ENCODE measurements at regions not wholly inside any gene's neighbourhood (a gene's known extent, or its start where the extent isn't known, plus 50 kb on each side); places are given as distances from the start of the nearest gene placed in this dataset.

- no peak for DNase-seq
- intact Hi-C loops (cut with DNase I), result loop anchor here (10.0 kb wide), 1 partner anchor 48 kb away; no protein-coding TSS in a partner anchor
Measured at GRCh38 chr17:70603226-70603625, 433.9 kb downstream of the KCNJ2 start.

- DNase-seq, result no peak
- intact Hi-C loops (cut with DNase I), result loop anchor here (10.0 kb wide), 1 partner anchor 50 kb away; no protein-coding TSS in a partner anchor
Measured at GRCh38 chr17:70604854-70605253, 435.5 kb downstream of the KCNJ2 start.

- intact Hi-C loops (cut with DNase I), result loop anchor here (10.0 kb wide), 1 partner anchor 51 kb away; no protein-coding TSS in a partner anchor
- DNase-seq, result no peak
Measured at GRCh38 chr17:70606086-70606485, 436.8 kb downstream of the KCNJ2 start.

- DNase-seq, result no peak
- intact Hi-C loops (cut with DNase I), result loop anchor here (10.0 kb wide), 1 partner anchor 53 kb away; no protein-coding TSS in a partner anchor
Measured at GRCh38 chr17:70608193-70608592, 438.9 kb downstream of the KCNJ2 start.

- intact Hi-C loops (cut with DNase I), result loop anchor here (10.0 kb wide), 1 partner anchor 54 kb away; no protein-coding TSS in a partner anchor
- no peak for DNase-seq
Measured at GRCh38 chr17:70608957-70609356, 439.6 kb downstream of the KCNJ2 start.

GRCh38 chr17:70609566-70609965 is 440.2 kb downstream of the KCNJ2 start:
- DNase-seq, result peak; percentile 56 to 96 (median 88)
- intact Hi-C loops (cut with DNase I), result loop anchor here (10.0 kb wide), 1 partner anchor 55 kb away; no protein-coding TSS in a partner anchor

- intact Hi-C loops (cut with DNase I), result no loop called here
- DNase-seq, result peak in 1 of 42 donors; percentile 14
Measured at GRCh38 chr17:70610161-70610560, 440.8 kb downstream of the KCNJ2 start.

- intact Hi-C loops (cut with DNase I), result no loop called here
- DNase-seq, result no peak
Measured at GRCh38 chr17:70613681-70614080, 444.3 kb downstream of the KCNJ2 start.

GRCh38 chr17:70615831-70616230 is 446.5 kb downstream of the KCNJ2 start:
- intact Hi-C loops (cut with DNase I), result no loop called here
- no peak for DNase-seq

GRCh38 chr17:70618641-70619040 is 449.3 kb downstream of the KCNJ2 start:
- intact Hi-C loops (cut with DNase I), result no loop called here

GRCh38 chr17:70621566-70621965 is 452.2 kb downstream of the KCNJ2 start:
- peak in 28 of 42 donors; percentile 2 to 72 (median 34) for DNase-seq
- intact Hi-C loops (cut with DNase I), result loop anchor here (5.0 to 10.0 kb wide), 2 partner anchors 454 to 1017 kb away; partner anchors contain the start of gene KCNJ2

More at GRCh38 chr17:70618641-70619040, 449.3 kb downstream of the KCNJ2 start:
- no peak for DNase-seq

GRCh38 chr17:70622368-70623260 is 453.3 kb downstream of the KCNJ2 start:
- intact Hi-C loops (cut with DNase I), result loop anchor here (5.0 to 10.0 kb wide), 2 partner anchors 455 to 1018 kb away; partner anchors contain the start of gene KCNJ2
- DNase-seq, result peak; percentile 60 to 96 (median 84)

- intact Hi-C loops (cut with DNase I), result loop anchor here (5.0 to 10.0 kb wide), 2 partner anchors 457 to 1019 kb away; partner anchors contain the start of gene KCNJ2
- DNase-seq, result no peak
Measured at GRCh38 chr17:70624211-70624610, 454.9 kb downstream of the KCNJ2 start.

- intact Hi-C loops (cut with DNase I), result loop anchor here (10.0 kb wide), 1 partner anchor 1025 kb away; no protein-coding TSS in a partner anchor
- DNase-seq, result peak in 24 of 42 donors; percentile 12 to 67 (median 32)
Measured at GRCh38 chr17:70629902-70630301, 460.6 kb downstream of the KCNJ2 start.

GRCh38 chr17:70636517-70637133 is 467.3 kb downstream of the KCNJ2 start:
- intact Hi-C loops (cut with DNase I), result loop anchor here (5.0 kb wide), 1 partner anchor 1906 kb away; no protein-coding TSS in a partner anchor

GRCh38 chr17:70642059-70642458 is 472.7 kb downstream of the KCNJ2 start:
- intact Hi-C loops (cut with DNase I), result no loop called here
- DNase-seq, result no peak

More at GRCh38 chr17:70636517-70637133, 467.3 kb downstream of the KCNJ2 start:
- peak in 15 of 42 donors; percentile 16 to 81 (median 50) for DNase-seq

GRCh38 chr17:70644096-70644495 is 474.8 kb downstream of the KCNJ2 start:
- no peak for DNase-seq
- intact Hi-C loops (cut with DNase I), result no loop called here

- intact Hi-C loops (cut with DNase I), result no loop called here
- DNase-seq, result no peak
Measured at GRCh38 chr17:70646673-70647072, 477.3 kb downstream of the KCNJ2 start.

- intact Hi-C loops (cut with DNase I), result no loop called here
- no peak for DNase-seq
Measured at GRCh38 chr17:70648166-70648565, 478.8 kb downstream of the KCNJ2 start.
